ENCODE measurements at regions not wholly inside any gene's neighbourhood (a gene's known extent, or its start where the extent isn't known, plus 50 kb on each side); places are given as distances from the start of the nearest gene placed in this dataset.

- Histone ChIP-seq H3K27ac (no peak overlapping the region), H3K4me3 (ENCODE audit: low read depth, low read length) (no peak overlapping the region), H3K36me3 (replicated peaks) (no peaks in the 10 kb centered on the region), H3K27me3 (replicated peaks) (no peaks in the 10 kb centered on the region)
- no peak for DNase-seq
- in situ Hi-C loops (cut with HindIII; ENCODE audit: low pct_ligation_motif_present, low sequenced_read_pairs), result no loop called here
- TF ChIP-seq, protein P1, sequence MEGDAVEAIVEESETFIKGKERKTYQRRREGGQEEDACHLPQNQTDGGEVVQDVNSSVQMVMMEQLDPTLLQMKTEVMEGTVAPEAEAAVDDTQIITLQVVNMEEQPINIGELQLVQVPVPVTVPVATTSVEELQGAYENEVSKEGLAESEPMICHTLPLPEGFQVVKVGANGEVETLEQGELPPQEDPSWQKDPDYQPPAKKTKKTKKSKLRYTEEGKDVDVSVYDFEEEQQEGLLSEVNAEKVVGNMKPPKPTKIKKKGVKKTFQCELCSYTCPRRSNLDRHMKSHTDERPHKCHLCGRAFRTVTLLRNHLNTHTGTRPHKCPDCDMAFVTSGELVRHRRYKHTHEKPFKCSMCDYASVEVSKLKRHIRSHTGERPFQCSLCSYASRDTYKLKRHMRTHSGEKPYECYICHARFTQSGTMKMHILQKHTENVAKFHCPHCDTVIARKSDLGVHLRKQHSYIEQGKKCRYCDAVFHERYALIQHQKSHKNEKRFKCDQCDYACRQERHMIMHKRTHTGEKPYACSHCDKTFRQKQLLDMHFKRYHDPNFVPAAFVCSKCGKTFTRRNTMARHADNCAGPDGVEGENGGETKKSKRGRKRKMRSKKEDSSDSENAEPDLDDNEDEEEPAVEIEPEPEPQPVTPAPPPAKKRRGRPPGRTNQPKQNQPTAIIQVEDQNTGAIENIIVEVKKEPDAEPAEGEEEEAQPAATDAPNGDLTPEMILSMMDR (IDR thresholded peaks at IDR 0.05; ENCODE audit: low read depth, low read length, missing control alignments), result no peak
Measured at GRCh38 chr3:157776861-157777260, 273.6 kb upstream of the VEPH1 start.

GRCh38 chr3:157775446-157775845, 272.2 kb upstream of the VEPH1 start:
- no peak for DNase-seq

GRCh38 chr3:157769378-157769777, 266.2 kb upstream of the VEPH1 start:
- Histone ChIP-seq H3K27ac (no peak overlapping the region), H3K4me3 (ENCODE audit: low read depth, low read length) (no peak overlapping the region)
- TF ChIP-seq, protein P1 (IDR thresholded peaks at IDR 0.05; ENCODE audit: low read depth, low read length, missing control alignments), result no peak

More at GRCh38 chr3:157775446-157775845, 272.2 kb upstream of the VEPH1 start:
- in situ Hi-C loops (cut with HindIII; ENCODE audit: low pct_ligation_motif_present, low sequenced_read_pairs), result no loop called here
- TF ChIP-seq, protein P1 (IDR thresholded peaks at IDR 0.05; ENCODE audit: low read depth, low read length, missing control alignments), result no peak
- H3K27ac ChIP-seq, result no peak overlapping the region
- no peaks in the 10 kb centered on the region for H3K27me3 ChIP-seq (replicated peaks)
- H3K4me3 ChIP-seq (ENCODE audit: low read depth, low read length), result no peak overlapping the region
- H3K36me3 ChIP-seq (replicated peaks), result no peaks in the 10 kb centered on the region

GRCh38 chr3:157767607-157768006, 264.4 kb upstream of the VEPH1 start:
- Histone ChIP-seq H3K36me3 (replicated peaks) (no peaks in the 10 kb centered on the region), H3K4me3 (ENCODE audit: low read depth, low read length) (no peak overlapping the region), H3K27me3 (replicated peaks) (no peaks in the 10 kb centered on the region), H3K27ac (no peak overlapping the region)
- TF ChIP-seq, protein P1 (IDR thresholded peaks at IDR 0.05; ENCODE audit: low read depth, low read length, missing control alignments), result no peak
- in situ Hi-C loops (cut with HindIII; ENCODE audit: low pct_ligation_motif_present, low sequenced_read_pairs), result no loop called here
- DNase-seq, result no peak

More at GRCh38 chr3:157769378-157769777, 266.2 kb upstream of the VEPH1 start:
- DNase-seq, result no peak
- in situ Hi-C loops (cut with HindIII; ENCODE audit: low pct_ligation_motif_present, low sequenced_read_pairs), result no loop called here
- no peaks in the 10 kb centered on the region for H3K36me3 ChIP-seq (replicated peaks)
- no peaks in the 10 kb centered on the region for H3K27me3 ChIP-seq (replicated peaks)

GRCh38 chr3:157763644-157764043, 260.4 kb upstream of the VEPH1 start:
- in situ Hi-C loops (cut with HindIII; ENCODE audit: low pct_ligation_motif_present, low sequenced_read_pairs), result no loop called here
- H3K4me3 ChIP-seq (ENCODE audit: low read depth, low read length), result no peak overlapping the region
- no peak overlapping the region for H3K27ac ChIP-seq
- TF ChIP-seq, protein P1 (IDR thresholded peaks at IDR 0.05; ENCODE audit: low read depth, low read length, missing control alignments), result no peak
- H3K27me3 ChIP-seq (replicated peaks), result no peaks in the 10 kb centered on the region
- DNase-seq, result no peak
- H3K36me3 ChIP-seq (replicated peaks), result no peaks in the 10 kb centered on the region

DNA sequence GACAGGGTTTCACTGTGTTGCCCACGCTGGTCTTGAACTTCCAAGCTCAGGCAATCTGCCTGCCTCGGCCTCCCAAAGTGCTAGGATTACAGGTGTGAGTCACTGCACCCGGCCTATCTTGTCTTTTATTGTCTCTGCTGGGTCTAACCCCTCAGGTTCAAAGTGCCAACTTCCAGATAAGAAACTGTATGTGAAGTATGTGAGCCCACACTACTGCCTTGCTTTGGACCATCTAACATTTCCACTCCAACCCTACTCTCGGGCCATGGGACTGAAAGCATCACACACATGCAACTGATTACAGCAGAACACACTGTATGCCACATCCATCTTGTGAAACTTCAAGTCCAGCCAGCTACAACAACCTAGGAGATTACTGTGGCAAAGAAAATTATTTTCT, 256.1 kb upstream of the VEPH1 start:
- Histone ChIP-seq H3K36me3 (replicated peaks) (no peaks in the 10 kb centered on the region), H3K27me3 (replicated peaks) (no peaks in the 10 kb centered on the region), H3K27ac (no peak overlapping the region), H3K4me3 (ENCODE audit: low read depth, low read length) (no peak overlapping the region)
- in situ Hi-C loops (cut with HindIII; ENCODE audit: low pct_ligation_motif_present, low sequenced_read_pairs), result no loop called here
- TF ChIP-seq, protein P1 (IDR thresholded peaks at IDR 0.05; ENCODE audit: low read depth, low read length, missing control alignments), result no peak
- DNase-seq, result no peak
